GM12865 (cell line): ENCODE measurements at regions not wholly inside any gene's neighbourhood (a gene's known extent, or its start where the extent isn't known, plus 50 kb on each side); places are given as distances from the start of the nearest gene placed in this dataset.

ENCODE experiments used
- DNase-seq: peaks from one replicate; pipeline ENCODE4 v3.0.0; 2010; ENCODE audit warnings: low read depth
- H3K4me3 ChIP-seq: 2 replicates; pipeline ENCODE4 v1.5.1; 2011; ENCODE audit warnings: mild to moderate bottlenecking, low read depth, low read length, control low read depth
- CTCF ChIP-seq: IDR thresholded peaks from 2 replicates; pipeline ENCODE4 v1.5.1; 2011; ENCODE audit warnings: low read length, control low read depth, low read depth, inconsistent platforms; ENCODE audit not compliant: insufficient read depth; ENCODE audit errors: missing control alignments

- no peak for TF ChIP-seq CTCF
Measured at GRCh38 chr4:41859087-41859486, 76.1 kb upstream of the TMEM33 start.

GRCh38 chr4:41857226-41857641 lies 78.0 kb upstream of the TMEM33 start:
- no peak for DNase-seq
- no peak overlapping the region for H3K4me3 ChIP-seq
- no peak for TF ChIP-seq CTCF

More at GRCh38 chr4:41859087-41859486, 76.1 kb upstream of the TMEM33 start:
- H3K4me3 ChIP-seq: no peak overlapping the region
- no peak for DNase-seq

- H3K4me3 ChIP-seq: no peak overlapping the region
- no peak for TF ChIP-seq CTCF
- no peak for DNase-seq
Measured at GRCh38 chr4:41856797-41857196, 78.4 kb upstream of the TMEM33 start.

GRCh38 chr4:41853973-41854372 lies 81.3 kb upstream of the TMEM33 start:
- no peak for TF ChIP-seq CTCF
- no peak for DNase-seq
- H3K4me3 ChIP-seq: no peak overlapping the region

- H3K4me3 ChIP-seq: no peak overlapping the region
- no peak for TF ChIP-seq CTCF
- no peak for DNase-seq
Measured at GRCh38 chr4:41852229-41852628, 83.0 kb upstream of the TMEM33 start.

GRCh38 chr4:41851621-41852020 lies 83.6 kb upstream of the TMEM33 start:
- no peak overlapping the region for H3K4me3 ChIP-seq
- no peak for DNase-seq
- no peak for TF ChIP-seq CTCF

- DNase-seq: no peak
- H3K4me3 ChIP-seq: no peak overlapping the region
- TF ChIP-seq CTCF: no peak
Measured at GRCh38 chr4:41844327-41844726, 90.9 kb upstream of the TMEM33 start.
